Glutamatergic neuron (in vitro differentiated cells): ENCODE measurements at regions not wholly inside any gene's neighbourhood (a gene's known extent, or its start where the extent isn't known, plus 50 kb on each side); places are given as distances from the start of the nearest gene placed in this dataset. TPM values are rescaled to one million over a fixed set of nuclear protein-coding genes. Genes with fewer than 3 reads are reported as not detected.

Experiments used
- DNase-seq: peaks from one replicate; pipeline ENCODE4 v3.0.0; 2022
- H3K27ac Mint-ChIP-seq: one replicate; pipeline ENCODE4 v1.8.0; 2020; ENCODE audit warnings: mild to moderate bottlenecking, mixed read lengths, inconsistent platforms; ENCODE audit not compliant: unreplicated experiment
- H3K27me3 Mint-ChIP-seq: one replicate; pipeline ENCODE4 v1.8.0; 2020; ENCODE audit warnings: mild to moderate bottlenecking, moderate library complexity, mixed read lengths, inconsistent platforms; ENCODE audit not compliant: unreplicated experiment
- H3K36me3 Mint-ChIP-seq: one replicate; pipeline ENCODE4 v1.8.0; 2020; ENCODE audit warnings: mild to moderate bottlenecking, mixed read lengths, inconsistent platforms; ENCODE audit not compliant: unreplicated experiment
- H3K4me1 Mint-ChIP-seq: one replicate; pipeline ENCODE4 v1.8.0; 2020; ENCODE audit warnings: mild to moderate bottlenecking, low read depth, mixed read lengths, inconsistent platforms; ENCODE audit not compliant: unreplicated experiment
- H3K4me3 Mint-ChIP-seq: one replicate; pipeline ENCODE4 v1.8.0; 2020; ENCODE audit warnings: mild to moderate bottlenecking, mixed read lengths, inconsistent platforms; ENCODE audit not compliant: unreplicated experiment
- H3K9me3 Mint-ChIP-seq: one replicate; pipeline ENCODE4 v1.8.0; 2020; ENCODE audit warnings: mild to moderate bottlenecking, moderate library complexity, mixed read lengths, inconsistent platforms; ENCODE audit not compliant: unreplicated experiment
- CTCF ChIP-seq: fragments of 200-600 bp; sonication (generic); IDR thresholded peaks from one replicate; pipeline ENCODE4 v1.5.0; 2021; ENCODE audit not compliant: partially characterized antibody, unreplicated experiment
- microRNA-seq: library from miRNA; unstranded; fragments of <30 nt; microRNA quantifications from one replicate; pipeline ENCODE4, GENCODE V29; 2020; ENCODE audit not compliant: unreplicated experiment

GRCh38 chr6:37551446-37551845, 51.8 kb upstream of the CCDC167 start:
- Mint-ChIP-seq H3K4me1 (peaks cover 32% of the 10 kb centered on the region), H3K27me3 (no peaks in the 10 kb centered on the region), H3K36me3 (no peaks in the 10 kb centered on the region), H3K27ac (no peak overlapping the region), H3K4me3 (no peak overlapping the region), H3K9me3 (peaks cover 4% of the 10 kb centered on the region)
- no peak for TF ChIP-seq CTCF
- no peak for DNase-seq

GRCh38 chr6:37551002-37551401, 51.3 kb upstream of the CCDC167 start:
- Mint-ChIP-seq H3K27ac (no peak overlapping the region), H3K4me1 (peaks cover 35% of the 10 kb centered on the region), H3K27me3 (no peaks in the 10 kb centered on the region), H3K4me3 (no peak overlapping the region), H3K9me3 (peaks cover 4% of the 10 kb centered on the region), H3K36me3 (no peaks in the 10 kb centered on the region)
- DNase-seq, result no peak
- TF ChIP-seq CTCF, result no peak

- H3K4me1 Mint-ChIP-seq, result peaks cover 33% of the 10 kb centered on the region
- H3K9me3 Mint-ChIP-seq, result peaks cover 3% of the 10 kb centered on the region
- no peak for TF ChIP-seq CTCF
- DNase-seq, result no peak
- no peak overlapping the region for H3K4me3 Mint-ChIP-seq
- H3K27me3 Mint-ChIP-seq, result no peaks in the 10 kb centered on the region
- no peaks in the 10 kb centered on the region for H3K36me3 Mint-ChIP-seq
- H3K27ac Mint-ChIP-seq, result no peak overlapping the region
These were observed 50.6 kb upstream of the CCDC167 start for GRCh38 chr6:37550191-37550831.

GRCh38 chr6:37549558-37549957, 49.9 kb upstream of the CCDC167 start:
- H3K36me3 Mint-ChIP-seq, result no peaks in the 10 kb centered on the region

More at GRCh38 chr6:37549558-37549957, 49.9 kb upstream of the CCDC167 start:
- Mint-ChIP-seq H3K9me3 (peaks cover 3% of the 10 kb centered on the region), H3K4me3 (no peak overlapping the region), H3K27ac (no peak overlapping the region), H3K27me3 (no peaks in the 10 kb centered on the region), H3K4me1 (peaks cover 28% of the 10 kb centered on the region)
- TF ChIP-seq CTCF, result no peak
- DNase-seq, result no peak

Small RNA genes in the stretch of these regions (microRNA-seq; reads per million reads assigned to microRNA genes)
- not detected for gene MIR4462
